Activated T-cell treated with anti-CD3 and anti-CD28 coated beads, Interleukin-2, amount 50 U/mL, for 72 hours (primary cell): ENCODE measurements at regions not wholly inside any gene's neighbourhood (a gene's known extent, or its start where the extent isn't known, plus 50 kb on each side); places are given as distances from the start of the nearest gene placed in this dataset.

Experiments used
- ATAC-seq, 2 donors: fragments of 150-1000 bp; cut with Tn5 transposase; replicated peaks in 1 of 2; 2 replicates each; pipeline ENCODE4 v1.10.0; 2021; ENCODE audit warnings: moderate library complexity in 2 of 2, mild to moderate bottlenecking in 1 of 2
- DNase-seq, 2 donors: peaks; one replicate each; pipeline ENCODE4 v3.0.0; 2021 to 2022; ENCODE audit warnings: mixed read lengths in 1 of 2
- H3K27ac Mint-ChIP-seq: one replicate; pipeline ENCODE4 v1.8.0; 2022; ENCODE audit warnings: mild to moderate bottlenecking, moderate library complexity, mixed read lengths
- H3K27me3 Mint-ChIP-seq: one replicate; pipeline ENCODE4 v1.8.0; 2022; ENCODE audit warnings: low read depth, mixed read lengths
- H3K36me3 Mint-ChIP-seq, 2 donors: one replicate each; pipeline ENCODE4 v1.8.0; 2022; ENCODE audit warnings: mixed read lengths in 2 of 2, mild to moderate bottlenecking in 1 of 2; ENCODE audit not compliant: insufficient read depth in 2 of 2
- H3K4me1 Mint-ChIP-seq: one replicate; pipeline ENCODE4 v1.8.0; 2022; ENCODE audit warnings: low read depth, mixed read lengths
- H3K4me3 Mint-ChIP-seq, 2 donors: one replicate each; pipeline ENCODE4 v1.8.0; 2022; ENCODE audit warnings: mild to moderate bottlenecking in 2 of 2, mixed read lengths in 2 of 2, moderate library complexity in 2 of 2
- H3K9me3 Mint-ChIP-seq, 2 donors: one replicate each; pipeline ENCODE4 v1.8.0; 2022; ENCODE audit warnings: mixed read lengths in 2 of 2

DNA sequence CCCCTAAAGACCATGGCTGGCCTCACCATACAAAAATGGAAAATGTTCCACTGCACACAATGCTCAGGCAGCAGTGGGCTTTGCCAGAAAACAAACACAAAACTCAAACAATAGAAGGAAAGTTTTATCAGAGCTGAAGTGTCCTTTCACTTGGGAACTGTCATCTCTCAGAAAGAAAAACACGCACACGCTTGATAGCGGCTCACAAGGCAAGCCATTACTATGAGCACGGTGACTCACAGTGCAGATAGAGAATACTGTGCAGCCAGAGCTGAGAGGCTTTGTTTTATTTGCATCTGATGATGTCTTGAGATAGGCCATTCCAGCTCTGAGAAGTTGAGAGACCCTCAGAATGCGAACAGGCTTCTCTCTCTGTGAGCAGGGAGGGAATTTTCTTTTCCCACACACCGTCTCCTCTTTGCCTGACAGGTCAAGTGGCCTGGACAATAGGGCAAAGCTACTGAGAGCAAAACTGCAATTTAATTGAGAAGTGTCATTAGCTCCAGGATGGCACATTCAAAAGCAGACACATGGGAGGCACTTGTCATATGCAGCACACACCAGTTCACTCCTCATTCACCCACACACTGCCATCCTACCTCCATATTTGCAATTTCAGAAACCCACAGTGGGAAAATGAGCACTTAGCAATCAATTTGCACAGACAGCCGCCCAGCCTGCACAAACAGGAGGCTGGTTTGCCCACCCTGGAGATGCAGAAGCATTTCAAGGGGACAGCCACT lies 236.6 kb downstream of the SS18 start:
- Mint-ChIP-seq H3K27me3 (no peaks in the 10 kb centered on the region), H3K27ac (no peak overlapping the region), H3K36me3 (no peaks in the 10 kb centered on the region), H3K4me3 (no peak overlapping the region), H3K4me1 (no peaks in the 10 kb centered on the region), H3K9me3 (no peaks in the 10 kb centered on the region)
- no peak for ATAC-seq
- DNase-seq = no peak

DNA sequence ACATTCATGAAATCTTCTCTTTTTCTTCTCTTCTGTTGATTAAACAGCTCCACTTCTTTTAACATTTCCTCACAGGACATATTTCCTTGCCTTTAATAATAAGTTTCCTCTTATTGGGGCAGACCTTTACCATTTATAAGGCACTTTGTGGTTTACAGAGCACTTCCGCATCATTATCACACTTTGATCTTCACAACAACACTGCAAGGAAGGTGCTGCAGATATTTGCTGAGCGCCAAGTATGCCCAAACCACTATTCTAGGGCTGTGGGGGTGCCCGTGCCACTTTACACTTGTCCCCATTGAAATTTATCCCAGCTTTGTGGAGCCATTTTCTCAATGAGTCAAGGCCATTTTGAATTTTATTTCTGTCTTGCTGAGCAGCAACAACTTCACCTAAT lies 246.6 kb downstream of the SS18 start:
- Mint-ChIP-seq H3K27ac (no peak overlapping the region), H3K4me3 (no peak overlapping the region), H3K27me3 (peaks cover 8% of the 10 kb centered on the region), H3K9me3 (peaks cover 0 to 2% of the 10 kb centered on the region in 2 donors), H3K4me1 (no peaks in the 10 kb centered on the region), H3K36me3 (no peaks in the 10 kb centered on the region)
- no peak for ATAC-seq
- no peak for DNase-seq

DNA sequence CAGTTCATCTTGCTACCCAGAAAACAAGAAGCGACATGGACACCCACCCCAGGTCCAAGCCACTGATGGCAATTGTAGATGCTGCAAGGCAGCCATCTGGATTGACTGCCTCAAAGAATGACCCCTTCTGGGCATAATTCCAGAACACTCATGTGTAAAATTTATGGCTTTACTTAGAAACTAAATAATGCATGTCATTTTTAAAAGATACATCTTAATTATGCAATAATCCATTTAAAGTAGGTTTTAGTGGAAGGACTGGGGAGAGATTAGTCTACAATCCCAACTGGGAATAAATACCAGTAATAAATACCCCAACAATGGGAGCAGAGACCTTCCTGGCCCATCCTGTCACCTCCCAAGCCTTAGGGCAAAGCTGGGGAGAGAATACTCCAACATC lies 247.7 kb downstream of the SS18 start:
- peaks cover 16% of the 10 kb centered on the region for H3K27me3 Mint-ChIP-seq
- H3K9me3 Mint-ChIP-seq = peaks cover 0 to 2% of the 10 kb centered on the region in 2 donors
- no peak overlapping the region for H3K4me3 Mint-ChIP-seq
- no peaks in the 10 kb centered on the region for H3K4me1 Mint-ChIP-seq
- ATAC-seq (no peak), DNase-seq (no peak)
- no peak overlapping the region for H3K27ac Mint-ChIP-seq
- H3K36me3 Mint-ChIP-seq = no peaks in the 10 kb centered on the region

DNA sequence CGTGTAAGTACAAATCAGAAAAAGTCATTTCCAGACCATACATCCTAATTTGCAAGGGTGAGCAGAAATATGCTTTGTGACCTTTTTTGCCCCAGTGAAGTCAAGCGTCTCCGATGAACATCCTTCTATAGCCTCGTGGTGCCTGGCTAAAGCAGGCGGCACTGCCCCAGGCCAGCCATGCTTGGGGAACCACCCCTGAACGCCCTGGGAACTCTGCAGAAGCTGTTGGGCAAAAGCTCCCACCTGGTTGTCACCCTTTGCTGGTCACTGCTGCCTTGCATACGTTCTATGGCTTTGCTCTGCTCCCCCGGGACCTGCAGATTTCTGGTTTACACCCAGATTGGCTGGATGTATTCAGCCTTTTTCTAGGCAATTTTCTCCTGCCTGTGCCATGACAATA lies 256.4 kb downstream of the SS18 start:
- DNase-seq (no peak), ATAC-seq (no peak)
- Mint-ChIP-seq H3K27me3 (peaks cover 10% of the 10 kb centered on the region), H3K4me1 (no peaks in the 10 kb centered on the region), H3K9me3 (no peaks in the 10 kb centered on the region), H3K27ac (no peak overlapping the region), H3K4me3 (no peak overlapping the region), H3K36me3 (no peaks in the 10 kb centered on the region)

DNA sequence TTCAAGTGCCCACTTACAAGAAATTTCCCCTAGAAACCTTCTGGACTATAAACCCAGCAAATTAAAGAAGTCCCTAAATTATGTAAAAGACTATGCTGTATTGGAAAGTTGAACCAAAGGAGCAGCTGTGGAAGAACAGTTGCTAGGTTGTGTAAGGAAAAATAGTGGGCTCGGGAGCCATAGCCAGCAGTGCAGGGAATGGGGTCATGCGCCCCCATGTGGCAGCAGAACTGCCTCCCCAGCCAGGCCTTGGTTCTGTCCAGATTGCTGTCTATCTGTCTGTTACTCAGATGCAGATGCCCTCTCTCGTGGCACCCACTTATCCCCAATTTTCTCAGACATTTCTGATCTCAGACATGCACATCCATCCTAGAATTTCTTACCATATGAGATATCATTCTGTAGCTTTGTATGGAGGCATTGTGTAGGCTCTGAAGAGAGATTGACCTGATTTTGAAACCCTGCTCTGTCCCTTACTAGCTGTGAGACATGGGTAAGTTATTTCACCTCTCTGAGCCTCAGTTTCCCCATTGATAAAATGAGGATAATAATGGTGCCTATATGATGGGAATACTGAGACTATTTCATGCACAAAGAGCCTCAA lies 258.3 kb downstream of the SS18 start:
- peak; percentile 16 to 28 for DNase-seq
- H3K27me3 Mint-ChIP-seq = no peaks in the 10 kb centered on the region
- no peak overlapping the region for H3K27ac Mint-ChIP-seq
- H3K36me3 Mint-ChIP-seq = no peaks in the 10 kb centered on the region
- no peak overlapping the region for H3K4me3 Mint-ChIP-seq
- no peaks in the 10 kb centered on the region for H3K4me1 Mint-ChIP-seq
- ATAC-seq = no peak
- no peaks in the 10 kb centered on the region for H3K9me3 Mint-ChIP-seq

GRCh38 chr18:25831301-25831701 lies 259.1 kb downstream of the SS18 start:
- no peak overlapping the region for H3K27ac Mint-ChIP-seq
- ATAC-seq (no peak), DNase-seq (no peak)
- no peaks in the 10 kb centered on the region for H3K4me1 Mint-ChIP-seq
- no peaks in the 10 kb centered on the region for H3K36me3 Mint-ChIP-seq
- H3K27me3 Mint-ChIP-seq = no peaks in the 10 kb centered on the region
- H3K4me3 Mint-ChIP-seq = no peak overlapping the region
- no peaks in the 10 kb centered on the region for H3K9me3 Mint-ChIP-seq

DNA sequence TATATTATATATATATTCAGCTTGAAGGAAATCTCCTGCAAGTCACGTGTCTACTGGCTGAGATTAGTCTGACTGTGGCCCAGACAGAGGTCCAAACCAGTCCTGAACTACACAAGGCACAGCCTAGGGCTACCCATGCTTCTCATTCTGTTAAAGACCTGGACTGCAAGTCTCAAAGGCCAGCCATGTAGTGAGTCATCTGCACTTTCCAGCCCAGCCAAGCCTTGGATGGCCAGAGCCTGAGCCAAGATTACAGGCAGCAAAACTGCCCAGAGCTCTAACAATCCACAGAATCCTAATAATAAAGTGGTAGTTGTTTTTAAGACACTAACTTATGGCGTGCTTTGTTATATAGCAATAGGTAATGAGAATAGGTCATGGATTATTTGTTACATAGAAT lies 259.6 kb downstream of the SS18 start:
- Mint-ChIP-seq H3K4me3 (no peak overlapping the region), H3K36me3 (no peaks in the 10 kb centered on the region), H3K27me3 (no peaks in the 10 kb centered on the region), H3K9me3 (no peaks in the 10 kb centered on the region), H3K27ac (no peak overlapping the region), H3K4me1 (no peaks in the 10 kb centered on the region)
- ATAC-seq = no peak
- no peak for DNase-seq

DNA sequence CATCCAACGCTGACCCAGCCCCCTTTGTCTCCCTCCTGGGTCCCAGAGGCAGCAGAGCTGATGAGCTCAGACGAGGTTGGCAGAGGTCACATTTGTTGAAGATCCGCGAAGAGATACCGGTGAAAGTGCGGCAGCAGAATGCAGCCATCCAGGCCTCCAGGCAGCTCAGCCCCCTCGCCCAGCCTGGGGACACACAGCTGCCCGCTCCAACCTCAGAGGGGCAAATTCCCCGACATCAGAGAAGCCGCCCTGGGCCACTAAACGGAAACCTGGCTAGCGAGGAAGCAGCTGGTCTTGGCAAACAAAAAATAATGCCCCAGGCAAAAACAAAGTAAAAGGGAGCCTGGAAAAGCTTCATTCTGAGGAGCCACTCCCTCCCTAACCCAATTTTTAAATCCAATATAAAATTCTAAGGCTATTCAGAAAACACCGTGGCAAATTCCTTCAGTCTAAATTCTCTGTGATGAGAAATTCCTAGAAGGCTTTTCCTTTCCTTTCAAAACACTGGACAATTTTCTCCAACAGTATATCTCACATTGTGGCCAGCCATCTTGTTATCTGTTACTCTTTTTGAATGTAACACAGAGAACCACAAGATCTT lies 262.4 kb downstream of the SS18 start:
- DNase-seq (no peak), ATAC-seq (no peak)
- no peaks in the 10 kb centered on the region for H3K36me3 Mint-ChIP-seq
- no peak overlapping the region for H3K4me3 Mint-ChIP-seq
- H3K27me3 Mint-ChIP-seq = no peaks in the 10 kb centered on the region
- no peaks in the 10 kb centered on the region for H3K9me3 Mint-ChIP-seq
- no peaks in the 10 kb centered on the region for H3K4me1 Mint-ChIP-seq
- H3K27ac Mint-ChIP-seq = no peak overlapping the region

DNA sequence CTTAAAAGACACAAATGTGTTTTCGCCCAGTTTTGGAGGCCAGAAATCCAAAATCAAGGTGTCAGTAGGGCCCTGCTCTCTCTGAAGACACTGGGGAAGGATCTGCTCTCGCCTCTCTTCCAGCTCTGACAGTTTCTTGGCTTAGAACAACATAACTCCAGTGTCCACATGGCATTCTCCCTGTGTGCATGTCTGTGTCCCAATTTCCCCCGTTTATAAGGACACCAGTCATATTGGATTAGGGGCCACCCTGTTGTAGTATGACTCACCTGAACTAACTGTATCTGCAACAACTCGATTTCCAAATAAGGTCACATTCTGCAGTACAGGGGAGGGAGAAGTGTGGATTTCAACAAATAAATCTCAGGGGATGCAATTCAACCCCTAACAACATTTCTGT lies 263.2 kb downstream of the SS18 start:
- Mint-ChIP-seq H3K27me3 (no peaks in the 10 kb centered on the region), H3K4me3 (no peak overlapping the region)
- ATAC-seq = no peak

DNA sequence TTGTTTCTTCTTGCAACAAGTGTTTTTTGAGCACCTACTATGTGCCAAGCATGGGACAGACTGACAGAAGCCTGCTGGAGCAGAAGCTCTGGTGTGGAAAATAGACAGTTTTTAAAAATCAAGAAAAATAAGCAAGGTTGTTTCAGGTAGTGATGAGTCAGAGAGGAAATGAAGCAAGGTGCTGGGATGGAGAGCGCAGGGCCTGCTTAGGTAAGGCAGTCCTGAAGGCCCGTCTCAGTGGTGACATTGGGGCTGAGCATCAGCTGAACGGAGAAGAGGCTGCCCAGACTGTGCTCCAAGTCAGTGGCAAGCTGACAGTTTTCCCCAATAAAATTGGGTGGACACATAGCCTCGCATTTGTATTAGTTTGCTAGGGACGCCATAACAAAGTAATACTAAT lies 263.6 kb downstream of the SS18 start:
- H3K4me3 Mint-ChIP-seq = no peak overlapping the region

More for the DNA sequence above, 263.2 kb downstream of the SS18 start:
- H3K9me3 Mint-ChIP-seq = no peaks in the 10 kb centered on the region
- DNase-seq = no peak
- H3K4me1 Mint-ChIP-seq = no peaks in the 10 kb centered on the region
- no peak overlapping the region for H3K27ac Mint-ChIP-seq
- no peaks in the 10 kb centered on the region for H3K36me3 Mint-ChIP-seq

DNA sequence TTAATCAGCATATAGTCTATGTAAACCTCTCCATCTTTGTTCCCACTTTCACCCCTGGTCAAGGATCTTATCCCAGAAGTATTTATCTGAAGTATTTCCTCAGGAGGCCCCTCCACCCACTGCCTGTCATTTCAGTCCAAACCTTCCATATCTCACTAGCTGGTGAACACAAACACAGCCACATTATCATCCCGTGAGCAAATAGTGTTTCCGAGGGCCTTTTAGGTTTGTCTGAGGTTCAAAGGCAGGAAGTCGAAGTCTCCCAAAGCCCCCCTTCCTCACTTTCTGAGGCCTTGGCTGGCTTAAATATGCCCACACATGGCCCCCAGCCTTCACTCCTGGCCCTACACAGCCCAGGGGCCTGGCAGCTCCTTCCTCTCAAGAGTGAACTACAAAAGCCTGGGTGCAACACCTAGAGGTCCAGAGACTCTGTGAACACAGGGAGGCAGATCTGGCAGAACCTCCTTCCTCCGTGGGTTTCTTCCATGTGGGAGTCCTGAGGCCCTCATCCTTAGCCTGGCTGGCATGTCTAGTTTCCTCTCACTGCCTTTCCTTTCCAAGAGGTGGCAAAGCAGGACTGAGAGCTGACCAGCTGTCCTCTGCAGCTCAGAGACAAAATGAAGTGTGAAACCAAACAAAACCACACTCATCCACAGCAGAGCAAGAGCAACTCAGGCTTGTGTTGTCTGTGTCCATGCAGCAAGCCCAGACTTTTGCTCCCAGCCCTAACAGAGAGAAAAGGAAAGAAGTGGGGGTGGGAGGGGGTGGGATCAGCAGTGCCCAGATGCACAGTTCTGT lies 264.2 kb downstream of the SS18 start:
- ATAC-seq = no peak
- Mint-ChIP-seq H3K36me3 (no peaks in the 10 kb centered on the region), H3K4me3 (no peak overlapping the region), H3K27me3 (no peaks in the 10 kb centered on the region), H3K4me1 (no peaks in the 10 kb centered on the region), H3K27ac (no peak overlapping the region), H3K9me3 (no peaks in the 10 kb centered on the region)
- DNase-seq = no peak

More for the DNA sequence above, 263.6 kb downstream of the SS18 start:
- H3K9me3 Mint-ChIP-seq = no peaks in the 10 kb centered on the region
- no peak for ATAC-seq
- no peaks in the 10 kb centered on the region for H3K4me1 Mint-ChIP-seq
- DNase-seq = no peak
- no peaks in the 10 kb centered on the region for H3K27me3 Mint-ChIP-seq
- H3K27ac Mint-ChIP-seq = no peak overlapping the region
- H3K36me3 Mint-ChIP-seq = no peaks in the 10 kb centered on the region

GRCh38 chr18:25825056-25825455 lies 265.4 kb downstream of the SS18 start:
- no peak overlapping the region for H3K4me3 Mint-ChIP-seq

DNA sequence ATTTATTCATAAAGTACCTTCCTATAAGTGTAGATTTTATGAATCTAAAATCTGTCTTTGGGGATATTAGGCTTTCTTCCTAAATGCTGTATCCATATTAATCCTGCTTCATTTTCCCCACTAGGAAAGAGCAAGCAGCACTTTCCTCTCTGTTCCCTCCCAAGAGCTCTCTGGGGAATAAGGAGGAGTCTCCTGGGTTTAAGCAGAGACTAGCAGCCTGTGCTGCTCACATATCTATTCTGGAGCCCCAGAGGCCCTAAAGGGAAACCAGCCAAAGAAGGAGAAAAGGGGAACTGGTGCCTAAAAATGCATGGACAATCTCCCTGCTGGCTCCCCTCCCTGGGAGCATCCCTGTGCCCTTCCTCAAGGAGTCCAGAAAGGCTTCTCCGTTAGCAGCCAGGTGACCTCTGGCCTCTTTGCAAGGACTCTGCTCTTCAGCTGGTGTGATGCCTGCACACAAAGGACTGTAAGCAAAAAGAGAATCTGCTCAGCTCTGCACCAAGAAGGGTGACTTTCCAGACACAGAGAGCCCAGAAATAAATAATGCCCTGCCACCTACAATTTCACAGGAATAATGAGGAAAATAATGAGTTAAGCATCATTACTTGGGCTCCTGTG lies 270.6 kb downstream of the SS18 start:
- peaks cover 6% of the 10 kb centered on the region for H3K4me1 Mint-ChIP-seq
- no peaks in the 10 kb centered on the region for H3K9me3 Mint-ChIP-seq
- H3K27ac Mint-ChIP-seq = no peak overlapping the region
- no peaks in the 10 kb centered on the region for H3K27me3 Mint-ChIP-seq
- DNase-seq (no peak), ATAC-seq (no peak)
- no peak overlapping the region for H3K4me3 Mint-ChIP-seq
- no peaks in the 10 kb centered on the region for H3K36me3 Mint-ChIP-seq

More at GRCh38 chr18:25825056-25825455, 265.4 kb downstream of the SS18 start:
- H3K27ac Mint-ChIP-seq = no peak overlapping the region
- H3K27me3 Mint-ChIP-seq = no peaks in the 10 kb centered on the region
- no peak for ATAC-seq
- no peaks in the 10 kb centered on the region for H3K36me3 Mint-ChIP-seq
- no peaks in the 10 kb centered on the region for H3K4me1 Mint-ChIP-seq
- no peak for DNase-seq
- no peaks in the 10 kb centered on the region for H3K9me3 Mint-ChIP-seq
